ENCODE measurements at regions not wholly inside any gene's neighbourhood (a gene's known extent, or its start where the extent isn't known, plus 50 kb on each side); places are given as distances from the start of the nearest gene placed in this dataset.

- no peak overlapping the region for H3K4me3 ChIP-seq
- no peaks in the 10 kb centered on the region for H3K9me3 ChIP-seq (replicated peaks in 1 of 3)
- WGBS, 4 donors: 60 to 64% (median 63%) methylated on average over 4 of the region's 4 CpGs
- intact Hi-C loops (cut with DNase I): no loop called here
- no peaks in the 10 kb centered on the region for H3K4me1 ChIP-seq (replicated peaks in 1 of 2)
- no peaks in the 10 kb centered on the region for H3K27me3 ChIP-seq
- no peak overlapping the region for H3K27ac ChIP-seq
- TF ChIP-seq CTCF (IDR thresholded peaks at IDR 0.05) (no peak), POLR2A (IDR thresholded peaks at IDR 0.05) (no peak)
- no peaks in the 10 kb centered on the region for H3K36me3 ChIP-seq (replicated peaks in 1 of 2)
- DNase-seq: no peak
These were observed 275.7 kb upstream of the LRTM1 start for GRCh38 chr3:55203546-55203945.

DNA sequence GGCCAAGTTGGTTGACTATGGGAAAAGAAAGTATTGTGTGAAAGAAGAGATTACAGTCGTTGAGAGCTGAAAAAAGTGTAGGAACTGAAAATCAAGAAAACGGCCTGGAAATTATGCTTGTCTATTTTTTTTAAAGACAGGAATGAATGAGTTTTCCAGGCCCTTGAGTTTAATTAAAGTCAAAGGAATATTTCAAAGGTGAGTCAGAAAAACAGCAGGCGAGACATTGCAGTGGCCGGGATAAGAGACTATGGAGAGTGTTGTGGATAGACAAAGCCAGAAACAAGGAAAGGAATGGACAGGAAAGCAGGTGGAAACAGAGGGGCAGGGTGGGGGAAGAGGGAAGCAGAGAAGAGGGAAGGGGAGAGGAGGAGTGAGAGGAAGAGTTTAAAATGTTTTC, 275.1 kb upstream of the LRTM1 start:
- 45 to 71% (median 61%) methylated on average over 4 of the region's 4 CpGs for WGBS, 4 donors
- Histone ChIP-seq H3K36me3 (replicated peaks in 1 of 2) (no peaks in the 10 kb centered on the region), H3K4me1 (replicated peaks in 1 of 2) (no peaks in the 10 kb centered on the region), H3K27me3 (no peaks in the 10 kb centered on the region), H3K9me3 (replicated peaks in 1 of 3) (no peaks in the 10 kb centered on the region), H3K4me3 (no peak overlapping the region), H3K27ac (no peak overlapping the region)
- intact Hi-C loops (cut with DNase I): no loop called here
- DNase-seq: no peak
- no peak for TF ChIP-seq CTCF (IDR thresholded peaks at IDR 0.05)
- no peak for TF ChIP-seq POLR2A (IDR thresholded peaks at IDR 0.05)

GRCh38 chr3:55202326-55202725, 274.5 kb upstream of the LRTM1 start:
- Histone ChIP-seq H3K36me3 (replicated peaks in 1 of 2) (no peaks in the 10 kb centered on the region), H3K27me3 (no peaks in the 10 kb centered on the region), H3K27ac (no peak overlapping the region), H3K9me3 (replicated peaks in 1 of 3) (no peaks in the 10 kb centered on the region), H3K4me3 (no peak overlapping the region), H3K4me1 (replicated peaks in 1 of 2) (no peaks in the 10 kb centered on the region)
- intact Hi-C loops (cut with DNase I): no loop called here
- 80 to 94% (median 86%) methylated on average over 2 of the region's 2 CpGs for WGBS, 4 donors
- DNase-seq: no peak
- TF ChIP-seq POLR2A (IDR thresholded peaks at IDR 0.05) (no peak), CTCF (IDR thresholded peaks at IDR 0.05) (no peak)

- Histone ChIP-seq H3K27ac (no peak overlapping the region), H3K9me3 (replicated peaks in 1 of 3) (no peaks in the 10 kb centered on the region), H3K4me1 (replicated peaks in 1 of 2) (no peaks in the 10 kb centered on the region), H3K36me3 (replicated peaks in 1 of 2) (no peaks in the 10 kb centered on the region), H3K27me3 (no peaks in the 10 kb centered on the region), H3K4me3 (no peak overlapping the region)
- intact Hi-C loops (cut with DNase I): no loop called here
- WGBS, 4 donors: 75 to 87% (median 78%) methylated on average over 7 of the region's 7 CpGs
- no peak for DNase-seq
- TF ChIP-seq CTCF (IDR thresholded peaks at IDR 0.05) (no peak), POLR2A (IDR thresholded peaks at IDR 0.05) (no peak)
These were observed 273.9 kb upstream of the LRTM1 start for GRCh38 chr3:55201779-55202178.
